HG02840 (cell line): ENCODE measurements at regions not wholly inside any gene's neighbourhood (a gene's known extent, or its start where the extent isn't known, plus 50 kb on each side); places are given as distances from the start of the nearest gene placed in this dataset.
"Not testable (repeated sequence)": the region's sequence is repeated elsewhere in the genome, so short reads cannot be mapped to it uniquely, and the experiment has no call there.

ENCODE experiments used
- ATAC-seq: cut with Tn5 transposase; IDR thresholded peaks from one replicate; pipeline ENCODE4 v1.9.1; 2021; ENCODE audit warnings: mild to moderate bottlenecking, moderate library complexity, moderate number of reproducible peaks; ENCODE audit not compliant: unreplicated experiment, low FRiP score

- not testable (repeated sequence) for ATAC-seq
Observed at GRCh38 chr12:25710938-25711605, 158.0 kb upstream of the LMNTD1 start.

- no peak for ATAC-seq
Observed at GRCh38 chr12:25712169-25712568, 159.1 kb upstream of the LMNTD1 start.

GRCh38 chr12:25713264-25713663, 160.2 kb upstream of the LMNTD1 start:
- peak; percentile 99 for ATAC-seq

GRCh38 chr12:25714198-25714984, 161.3 kb upstream of the LMNTD1 start:
- ATAC-seq = no peak

GRCh38 chr12:25715102-25715501, 162.0 kb upstream of the LMNTD1 start:
- ATAC-seq = no peak

- no peak for ATAC-seq
Observed at GRCh38 chr12:25716842-25717241, 163.8 kb upstream of the LMNTD1 start.

- ATAC-seq = no peak
Observed at GRCh38 chr12:25717552-25717951, 164.5 kb upstream of the LMNTD1 start.

- no peak for ATAC-seq
Observed at GRCh38 chr12:25718081-25718731, 165.1 kb upstream of the LMNTD1 start.

GRCh38 chr12:25719505-25719904, 166.4 kb upstream of the LMNTD1 start:
- ATAC-seq = no peak

GRCh38 chr12:25723336-25723735, 170.3 kb upstream of the LMNTD1 start:
- ATAC-seq = no peak

- no peak for ATAC-seq
Observed at GRCh38 chr12:25723921-25724491, 170.9 kb upstream of the LMNTD1 start.

GRCh38 chr12:25725470-25725869, 172.4 kb upstream of the LMNTD1 start:
- ATAC-seq = no peak

- no peak for ATAC-seq
Observed at GRCh38 chr12:25725931-25726330, 172.8 kb upstream of the LMNTD1 start.

GRCh38 chr12:25728056-25728595, 175.0 kb upstream of the LMNTD1 start:
- ATAC-seq = no peak

- ATAC-seq = no peak
Observed at GRCh38 chr12:25730489-25731349, 177.6 kb upstream of the LMNTD1 start.

GRCh38 chr12:25733541-25733940, 180.5 kb upstream of the LMNTD1 start:
- no peak for ATAC-seq

- ATAC-seq = no peak
Observed at GRCh38 chr12:25734529-25735180, 181.6 kb upstream of the LMNTD1 start.

GRCh38 chr12:25740617-25741016, 187.5 kb upstream of the LMNTD1 start:
- ATAC-seq = no peak

- no peak for ATAC-seq
Observed at GRCh38 chr12:25741917-25742316, 188.8 kb upstream of the LMNTD1 start.
